NCI-H2196 treated with DMSO at 0.1 percent for 48 hours (cell line): ENCODE measurements at regions not wholly inside any gene's neighbourhood (a gene's known extent, or its start where the extent isn't known, plus 50 kb on each side); places are given as distances from the start of the nearest gene placed in this dataset.
"Not testable (repeated sequence)": the region's sequence is repeated elsewhere in the genome, so short reads cannot be mapped to it uniquely, and the experiment has no call there.

Source experiments
- DNase-seq: peaks from one replicate; lab custom pipeline; 2025; ENCODE audit not compliant: unreplicated experiment; lab: John Stamatoyannopoulos, UW

DNA sequence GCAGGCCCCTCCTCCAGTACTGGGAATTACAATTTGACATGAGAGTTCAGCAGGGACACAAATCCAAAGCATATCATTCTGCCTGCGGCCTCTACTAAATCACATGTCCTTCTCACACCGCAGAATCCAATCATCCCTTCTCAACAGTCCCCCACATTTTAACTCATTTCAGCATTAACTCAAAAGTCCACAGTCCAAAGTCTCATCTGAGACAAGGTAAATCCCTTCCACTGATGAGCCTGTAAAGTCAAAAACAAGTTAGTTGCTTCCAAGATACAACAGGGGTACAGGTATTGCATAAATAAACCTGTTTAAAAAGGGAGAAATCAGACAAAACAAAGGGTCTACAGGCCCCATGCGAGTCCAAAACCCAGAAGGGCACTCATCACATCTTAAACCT, 64.0 kb downstream of the EBNA1BP2 start:
- no peak for DNase-seq

DNA sequence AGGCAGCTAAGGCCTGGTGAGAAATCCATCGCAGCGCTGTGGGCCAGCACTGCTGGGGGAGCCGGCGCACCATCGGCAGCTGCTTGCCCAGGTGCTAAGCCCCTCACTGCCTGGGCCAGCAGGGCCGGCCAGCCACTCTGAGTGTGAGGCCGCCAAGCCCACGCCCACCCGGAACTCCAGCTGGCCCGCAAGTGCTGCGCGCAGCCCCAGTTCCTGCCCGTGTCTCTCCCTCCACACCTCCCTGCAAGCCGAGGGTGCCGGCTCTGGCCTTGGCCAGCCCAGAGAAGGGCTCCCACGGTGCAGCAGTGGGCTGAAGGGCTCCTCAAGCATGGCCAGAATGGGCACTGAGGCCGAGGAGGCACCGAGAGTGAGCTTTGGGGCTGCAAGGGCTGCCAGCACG, 64.4 kb downstream of the EBNA1BP2 start:
- no peak for DNase-seq

DNA sequence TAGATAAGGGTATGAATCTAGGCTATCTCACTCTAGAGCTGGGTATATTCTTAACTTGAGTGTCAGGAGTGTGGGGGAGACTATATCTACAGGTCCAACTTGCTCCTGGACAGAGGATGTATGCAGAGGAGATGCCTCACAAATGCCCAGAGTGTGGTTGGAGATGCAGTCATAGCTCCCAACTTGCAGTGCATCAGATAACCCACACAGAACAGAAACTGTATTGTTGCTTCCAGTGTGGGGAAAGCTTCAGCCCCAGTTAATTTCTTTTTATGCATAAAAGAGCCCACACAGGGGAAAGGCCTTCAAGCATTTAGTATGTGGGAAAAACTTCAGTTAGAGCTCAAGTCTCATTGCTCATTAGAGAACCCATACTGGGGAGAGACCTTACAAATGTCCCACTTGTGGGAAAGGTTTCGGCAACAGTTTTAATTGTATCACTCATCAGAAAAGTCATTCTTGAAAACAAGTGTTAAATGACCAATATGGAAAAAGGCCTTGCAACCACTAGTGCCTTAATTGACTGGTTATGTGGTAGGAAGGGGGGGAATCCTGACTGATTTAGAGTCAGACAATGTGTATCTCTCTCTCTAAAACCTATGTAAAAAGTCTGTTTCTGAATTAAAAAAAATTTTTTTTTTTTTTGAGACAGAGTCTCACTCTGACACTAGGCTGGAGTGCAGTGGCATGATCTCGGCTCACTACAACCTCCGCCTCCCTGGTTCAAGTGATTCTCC, 67.9 kb downstream of the EBNA1BP2 start:
- no peak for DNase-seq

DNA sequence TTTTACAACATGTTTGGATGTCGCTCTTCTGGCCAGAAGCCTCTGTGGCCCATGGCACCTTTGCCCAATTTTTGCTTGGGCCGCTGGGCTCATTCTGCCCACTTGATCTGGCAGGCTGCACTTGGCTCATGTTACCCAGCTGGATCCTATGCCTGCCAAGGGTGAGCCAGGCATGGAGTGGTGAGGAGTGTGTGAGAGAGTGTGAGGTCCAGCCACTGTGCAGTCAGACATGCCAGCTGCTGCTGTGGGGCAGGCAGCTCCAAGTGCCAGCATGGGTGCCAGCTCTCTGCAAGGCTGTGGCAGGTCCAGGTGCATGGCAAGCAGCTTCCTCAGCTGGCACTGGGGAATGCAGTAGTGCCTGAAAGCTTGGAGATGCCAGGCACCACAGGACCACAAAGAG, 71.0 kb downstream of the EBNA1BP2 start:
- DNase-seq = peak; percentile 31

DNA sequence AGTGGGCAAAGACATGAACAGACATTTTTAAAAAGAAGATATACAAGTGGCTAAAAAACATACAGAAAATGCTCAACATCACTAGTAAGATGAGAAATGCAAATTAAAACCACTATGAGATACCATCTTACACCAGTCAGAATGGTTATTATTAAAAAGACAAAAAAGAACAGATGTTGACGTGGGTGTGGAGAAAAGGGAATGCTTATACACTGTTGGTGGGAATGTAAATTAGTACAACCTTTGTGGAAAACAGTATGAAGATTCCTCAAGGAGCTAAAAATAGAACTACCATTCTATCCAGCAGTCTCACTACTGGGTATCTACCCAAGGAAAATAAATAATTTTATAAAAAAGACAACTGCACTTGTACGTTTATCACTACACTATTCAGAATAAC, 73.9 kb downstream of the EBNA1BP2 start:
- no peak for DNase-seq

DNA sequence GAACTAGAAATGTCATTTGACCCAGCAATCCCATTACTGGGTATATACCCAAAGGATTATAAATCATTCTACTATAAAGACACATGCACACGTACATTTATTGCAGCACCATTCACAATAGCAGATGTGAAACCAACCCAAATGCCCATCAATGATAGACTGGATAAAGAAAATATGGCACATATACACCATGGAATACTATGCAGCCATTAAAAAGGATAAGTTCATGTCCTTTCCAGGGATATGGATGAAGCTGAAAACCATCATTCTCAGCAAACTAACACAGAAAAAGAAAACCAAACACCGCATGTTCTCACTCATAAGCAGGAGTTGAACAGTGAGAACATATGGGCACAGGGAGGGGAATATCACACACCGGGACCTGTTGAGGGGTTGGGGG, 75.6 kb downstream of the EBNA1BP2 start:
- DNase-seq = not testable (repeated sequence)

DNA sequence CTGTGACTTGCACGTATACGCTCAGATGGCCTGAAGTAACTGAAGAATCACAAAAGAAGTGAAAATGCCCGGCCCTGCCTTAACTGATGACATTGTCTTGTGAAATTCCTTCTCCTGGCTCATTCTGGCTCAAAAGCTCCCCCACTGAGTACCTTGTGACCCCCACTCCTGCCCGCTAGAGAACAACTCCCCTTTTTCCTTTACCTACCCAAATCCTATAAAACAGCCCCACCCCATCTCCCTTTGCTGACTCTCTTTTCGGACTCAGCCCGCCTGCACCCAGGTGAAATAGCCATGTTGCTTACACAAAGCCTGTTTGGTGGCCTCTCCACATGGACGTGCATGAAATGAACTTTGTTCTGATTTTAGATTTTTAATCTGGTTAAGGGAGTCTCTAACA, 81.3 kb downstream of the EBNA1BP2 start:
- DNase-seq = not testable (repeated sequence)

DNA sequence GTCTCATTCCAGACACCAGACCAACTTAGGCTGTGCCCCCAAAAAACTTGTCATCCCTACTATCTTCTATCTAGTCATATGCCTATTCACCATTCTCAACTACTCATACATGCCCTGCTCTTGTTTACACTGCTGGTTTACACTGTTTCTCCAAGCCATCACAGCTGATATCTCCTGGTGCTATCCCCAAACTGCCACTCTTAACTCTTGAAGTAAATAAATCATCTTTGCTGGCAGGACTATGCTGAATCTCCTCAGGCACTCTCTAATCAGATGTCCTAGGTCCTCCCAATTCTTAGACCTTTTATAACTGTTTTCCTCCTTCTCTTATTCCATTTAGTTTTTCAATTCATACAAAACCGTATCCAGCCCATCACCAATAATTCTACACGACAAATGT, 81.9 kb downstream of the EBNA1BP2 start:
- not testable (repeated sequence) for DNase-seq

DNA sequence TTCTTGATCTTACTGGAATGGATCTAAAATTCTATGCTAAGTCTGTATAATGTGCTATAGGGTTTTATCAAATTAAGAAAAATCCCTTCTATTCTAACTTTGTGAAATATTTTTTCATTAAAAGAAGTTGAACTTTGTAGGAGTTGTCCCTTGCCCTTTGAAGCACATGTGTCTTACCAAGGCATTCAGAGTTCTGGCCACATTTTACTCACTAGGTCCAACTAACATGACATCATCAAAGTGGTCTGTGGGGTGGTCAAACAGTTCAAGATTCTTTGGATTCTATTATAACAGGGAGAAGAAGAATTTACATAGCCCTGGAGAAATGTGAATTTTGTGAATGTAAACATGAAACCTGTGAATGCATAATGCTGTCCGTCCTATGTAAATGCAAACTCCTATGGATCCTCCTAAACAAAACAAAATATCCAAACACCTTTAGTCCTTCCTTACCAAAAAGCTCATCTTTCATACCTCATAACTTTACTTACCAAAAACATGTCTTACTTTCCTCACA, 88.7 kb downstream of the EBNA1BP2 start:
- no peak for DNase-seq

DNA sequence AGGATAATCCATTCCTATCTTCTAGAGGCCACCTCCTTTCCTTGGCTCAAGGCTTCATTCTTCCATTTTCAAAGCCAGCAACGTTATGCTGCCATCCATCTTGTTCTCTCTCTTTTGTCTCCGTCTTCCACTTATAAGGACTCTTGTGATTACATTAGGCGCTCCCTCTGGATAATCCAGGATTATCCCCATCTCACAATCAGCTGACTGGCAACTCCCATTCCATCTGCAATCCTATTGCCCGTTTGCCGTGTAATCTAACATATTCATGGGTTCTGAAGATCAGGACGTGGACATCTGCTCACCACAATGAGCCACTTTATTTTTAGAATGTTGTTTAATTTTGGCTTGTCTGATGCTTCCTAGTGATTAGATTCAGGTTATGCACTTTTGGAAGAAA, 89.3 kb downstream of the EBNA1BP2 start:
- no peak for DNase-seq

DNA sequence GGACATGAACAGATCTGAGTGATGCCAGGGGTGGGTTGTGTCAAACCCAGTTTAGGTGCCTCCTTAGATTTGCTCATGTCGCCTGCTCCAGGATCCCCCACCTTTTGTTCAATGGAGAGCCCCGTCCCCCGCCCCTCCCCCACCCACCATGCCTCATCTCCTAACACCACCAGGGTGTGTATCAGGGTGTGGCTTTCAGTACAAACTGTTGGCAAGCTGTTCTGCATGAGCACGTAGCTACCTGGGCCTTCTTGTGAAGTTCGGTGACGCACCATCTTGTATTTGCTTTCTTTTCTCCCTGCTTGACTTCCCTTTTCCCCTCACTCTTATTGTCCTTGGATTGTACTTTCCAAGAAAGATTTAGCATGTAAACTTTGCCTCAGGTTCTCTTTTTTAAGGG, 94.8 kb downstream of the EBNA1BP2 start:
- no peak for DNase-seq

DNA sequence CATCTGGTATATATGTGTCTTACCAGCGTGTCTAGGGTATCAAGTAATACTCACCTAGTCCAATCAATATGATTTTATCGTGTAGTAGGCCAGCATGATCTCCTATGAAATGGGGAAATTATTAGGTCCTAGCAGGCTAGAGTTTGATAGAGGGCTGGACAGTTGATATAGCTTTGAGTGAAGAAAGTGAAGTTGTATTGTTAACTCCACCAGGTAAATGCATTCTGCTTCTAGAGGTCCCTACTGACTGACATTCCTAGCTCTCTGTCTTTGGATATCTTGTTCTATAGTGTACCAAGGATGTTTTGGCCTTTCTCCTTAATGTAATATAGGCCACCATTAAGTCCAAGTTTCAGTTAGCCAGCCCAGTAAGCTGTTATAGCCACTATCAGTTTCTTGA, 97.4 kb downstream of the EBNA1BP2 start:
- DNase-seq = no peak

DNA sequence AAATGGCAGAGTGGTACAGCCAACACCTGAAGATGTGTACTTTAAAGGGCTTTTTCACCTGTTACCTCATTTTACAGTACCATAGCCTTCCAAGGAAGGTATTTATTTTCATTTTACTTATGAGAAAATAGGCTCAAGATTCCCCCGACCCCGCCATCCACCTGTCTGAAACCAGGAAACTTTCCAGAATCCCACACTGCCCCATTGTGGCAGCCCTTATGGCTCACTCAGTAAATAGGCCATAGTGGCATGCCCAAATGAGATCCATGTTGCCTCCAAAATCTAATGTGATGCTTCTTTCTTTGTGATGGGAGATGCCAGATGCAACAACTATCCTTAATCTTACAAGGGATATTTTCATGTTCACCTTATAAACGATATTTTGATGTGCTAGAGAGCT, 97.8 kb downstream of the EBNA1BP2 start:
- DNase-seq = no peak

DNA sequence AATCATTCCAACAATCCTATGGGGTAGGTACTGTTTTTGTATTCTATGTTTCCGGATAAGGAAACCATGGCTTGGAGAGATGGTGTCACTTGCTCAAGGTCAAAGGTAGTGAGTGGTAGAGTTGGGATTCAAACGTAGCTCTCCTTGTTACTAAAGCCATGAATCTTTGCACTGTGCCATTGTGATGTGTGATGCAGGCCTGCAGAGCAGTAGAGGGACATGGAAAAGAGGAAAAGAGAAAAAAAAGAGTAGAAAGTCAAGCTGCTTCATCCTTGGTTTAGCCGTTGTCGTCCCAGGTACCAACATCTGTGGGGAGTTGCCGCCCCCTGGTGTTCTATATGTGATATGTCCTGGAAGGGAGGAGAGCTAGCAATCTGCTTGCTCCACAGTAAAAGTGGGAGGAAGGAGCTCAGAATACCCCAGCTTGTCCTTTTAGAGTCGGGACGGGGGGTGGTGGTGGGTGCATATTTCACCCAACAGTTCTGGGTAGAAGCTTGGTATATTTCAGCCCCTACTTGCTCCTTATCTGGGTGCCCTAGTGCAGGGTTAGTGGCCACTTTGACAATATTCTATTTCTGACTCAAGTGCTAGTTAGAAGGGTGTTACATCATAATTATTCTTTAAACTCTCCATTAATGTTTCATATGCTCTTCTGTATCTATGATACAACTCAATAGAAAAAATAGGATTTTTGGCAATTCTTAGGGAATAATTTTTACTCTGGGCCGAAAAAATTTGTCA, 98.4 kb downstream of the EBNA1BP2 start:
- peak; percentile 79 for DNase-seq

DNA sequence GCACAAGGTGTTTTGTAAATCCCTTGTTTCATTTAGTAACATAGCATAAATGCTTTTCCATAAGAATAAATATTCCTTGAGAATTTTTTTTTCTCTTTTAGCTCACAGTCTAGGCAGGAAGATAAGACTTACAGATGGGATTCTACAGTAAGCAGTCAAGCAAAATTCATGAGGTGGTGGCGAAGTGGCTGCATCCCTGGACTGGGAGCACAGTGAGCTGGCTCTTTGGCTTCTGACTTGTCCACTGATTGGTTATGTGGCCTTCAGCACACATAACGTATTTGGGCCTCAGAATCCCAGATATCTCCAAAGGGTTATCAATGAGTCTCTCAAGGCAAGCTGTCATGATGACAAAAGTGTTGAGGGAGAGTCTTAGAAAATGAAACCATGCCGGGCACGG, 99.8 kb downstream of the EBNA1BP2 start:
- no peak for DNase-seq

DNA sequence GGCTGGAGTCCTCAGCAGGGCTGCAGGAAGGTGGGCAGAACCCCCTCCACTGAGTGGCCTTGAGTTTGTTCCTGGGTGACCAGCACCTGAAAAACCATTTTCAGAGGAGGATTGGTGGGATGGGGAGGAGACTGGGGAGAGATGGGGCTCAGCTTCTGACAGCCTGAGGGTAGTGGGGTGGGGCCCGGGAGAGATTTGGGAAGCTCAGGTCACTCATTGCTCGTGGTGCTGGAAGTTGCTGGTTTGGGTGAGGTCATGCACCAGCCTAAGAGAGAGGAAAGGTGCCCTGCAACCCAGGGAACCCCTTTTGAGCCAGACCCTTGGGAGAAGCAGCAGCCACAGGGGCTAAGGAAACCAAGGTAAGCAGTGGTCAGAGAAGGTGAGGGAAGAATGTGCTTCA, 100.8 kb downstream of the EBNA1BP2 start:
- DNase-seq = no peak

DNA sequence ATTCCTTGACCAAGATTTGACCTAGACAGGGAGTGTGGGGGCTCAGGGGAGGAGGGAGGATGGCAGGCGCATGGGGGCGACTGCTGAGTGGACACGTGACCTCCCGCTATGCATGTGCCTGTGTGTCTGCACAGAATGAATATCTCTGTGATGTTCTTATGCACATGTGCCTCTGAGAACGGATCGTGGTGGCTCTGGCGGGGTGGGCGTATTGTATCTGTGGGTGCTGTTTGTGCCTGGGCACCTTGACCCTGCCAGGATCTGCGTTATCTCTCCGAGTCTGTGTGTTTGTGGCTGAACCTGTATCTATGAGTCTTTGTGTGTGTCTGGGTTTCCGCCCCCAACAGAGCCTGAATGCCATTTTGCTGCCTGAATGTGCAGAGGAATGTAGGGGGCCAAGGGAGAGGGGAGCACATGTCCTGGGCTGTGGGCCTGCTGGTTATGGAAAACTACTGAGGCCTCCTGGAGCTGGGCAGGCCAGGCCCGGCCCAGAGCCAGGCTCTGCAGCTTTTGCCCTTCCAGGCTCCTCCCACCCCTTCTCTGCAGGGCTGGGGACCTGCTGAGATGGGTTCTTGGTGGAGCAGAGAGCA, 102.5 kb downstream of the EBNA1BP2 start:
- DNase-seq = no peak

DNA sequence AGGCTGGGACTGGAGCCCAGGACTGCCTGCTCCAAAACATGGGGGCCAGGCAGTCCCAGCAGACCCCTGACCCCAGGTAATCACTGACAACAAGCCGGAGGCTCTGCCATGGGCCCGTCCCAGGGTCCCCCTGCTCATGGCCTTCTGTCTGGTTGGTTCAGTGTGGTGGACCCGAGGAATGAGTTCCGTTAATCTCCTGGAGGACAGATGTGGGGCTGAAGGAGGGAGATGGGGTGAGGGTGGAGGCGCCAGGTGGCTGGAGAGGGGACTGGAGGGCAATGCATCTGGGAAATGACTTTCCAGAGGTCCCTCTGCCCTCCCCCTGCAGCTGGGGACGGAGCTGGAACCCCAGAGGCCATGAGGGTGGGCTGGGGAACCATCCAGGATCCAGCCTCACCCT, 103.2 kb downstream of the EBNA1BP2 start:
- no peak for DNase-seq

DNA sequence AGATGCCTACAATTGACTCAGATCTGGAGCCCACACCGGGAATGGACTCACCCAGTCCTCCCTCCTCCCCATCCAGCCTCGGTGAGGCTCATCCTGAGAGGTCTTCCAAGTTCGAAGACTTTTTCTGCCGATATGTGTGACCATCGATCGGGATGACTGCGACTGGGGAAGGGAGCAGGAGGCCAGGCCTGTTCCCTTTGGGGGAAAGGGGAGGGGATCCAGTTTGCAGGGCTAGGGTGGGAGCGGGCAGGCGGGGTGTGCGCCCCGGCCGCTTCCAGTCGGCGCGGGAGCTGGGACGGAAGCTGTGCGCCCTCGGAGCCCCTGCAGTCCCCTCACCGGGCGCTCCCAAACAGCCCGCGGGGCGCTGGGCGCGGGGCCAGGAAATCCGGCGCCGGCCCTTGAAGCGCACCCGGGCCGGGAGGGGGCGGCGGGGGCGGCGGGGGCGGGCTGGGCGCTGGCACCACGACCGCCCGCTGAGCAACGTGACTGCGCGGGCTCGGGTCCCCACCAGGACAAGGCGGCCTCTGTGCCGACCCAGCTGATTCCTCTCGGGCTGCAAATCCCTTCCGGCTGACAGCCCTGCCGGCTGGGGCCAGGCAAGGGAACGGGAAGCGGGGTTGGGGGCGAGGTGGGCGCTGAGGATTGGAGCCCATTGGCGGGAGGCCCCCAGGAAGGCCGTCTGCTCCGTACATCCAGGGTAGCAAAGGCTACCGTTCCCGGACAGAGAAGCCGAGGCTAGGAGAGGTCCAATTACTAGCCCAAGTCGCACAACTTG, 103.9 kb downstream of the EBNA1BP2 start:
- DNase-seq = no peak

DNA sequence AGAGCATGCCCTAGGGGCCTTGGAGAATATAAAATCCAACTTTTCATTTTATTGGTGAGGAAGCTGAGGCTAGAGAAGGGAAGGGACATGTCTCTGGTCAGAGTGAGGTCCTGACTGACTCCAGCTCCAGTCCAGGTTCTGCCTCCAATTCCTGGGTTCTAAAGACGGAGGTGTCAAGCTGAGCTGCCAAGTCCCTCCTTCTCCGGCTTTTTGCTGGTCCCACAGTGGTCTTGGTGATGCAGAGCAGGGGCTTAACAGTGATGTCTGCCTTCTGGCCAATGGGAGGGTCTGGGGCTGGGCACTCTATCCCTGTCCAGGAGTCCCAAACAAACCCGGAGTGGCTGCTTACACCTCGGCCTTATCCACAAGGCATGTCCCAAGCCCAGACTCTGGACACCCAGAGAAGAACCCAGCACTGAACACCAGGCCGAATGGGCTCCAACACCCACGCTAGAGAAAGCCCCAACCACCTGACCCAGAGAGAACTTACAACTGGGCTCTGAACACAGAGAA, 104.8 kb downstream of the EBNA1BP2 start:
- DNase-seq = no peak

DNA sequence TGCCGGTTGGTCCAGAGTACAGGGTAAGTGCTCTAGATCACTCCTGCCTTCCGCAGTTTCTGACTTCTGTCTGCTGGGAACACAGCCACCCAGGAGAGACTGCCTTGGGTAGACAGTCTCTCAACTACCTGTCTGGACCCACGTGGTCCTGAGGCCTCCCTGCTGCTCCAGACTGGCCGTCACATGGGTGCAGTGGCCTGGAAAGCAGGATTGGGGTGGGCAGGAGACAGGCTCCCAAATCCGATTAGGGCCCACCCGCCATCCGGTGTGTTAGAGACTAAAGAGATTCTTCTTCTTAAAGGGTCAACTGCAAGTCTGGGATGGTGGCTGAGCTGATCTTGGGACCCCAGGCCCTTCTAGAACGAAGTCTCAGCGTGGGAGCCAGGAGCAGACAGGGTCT, 105.5 kb downstream of the EBNA1BP2 start:
- no peak for DNase-seq
